ENCODE measurements at regions not wholly inside any gene's neighbourhood (a gene's known extent, or its start where the extent isn't known, plus 50 kb on each side); places are given as distances from the start of the nearest gene placed in this dataset.
A peak's percentile ranks its signal among the peaks of the same experiment; 100 is the strongest.
"Not testable (repeated sequence)": the region's sequence is repeated elsewhere in the genome, so short reads cannot be mapped to it uniquely, and the experiment has no call there.

GRCh38 chr2:187874786-187875185, 320.6 kb upstream of the TFPI start:
- DNase-seq: no peak

DNA sequence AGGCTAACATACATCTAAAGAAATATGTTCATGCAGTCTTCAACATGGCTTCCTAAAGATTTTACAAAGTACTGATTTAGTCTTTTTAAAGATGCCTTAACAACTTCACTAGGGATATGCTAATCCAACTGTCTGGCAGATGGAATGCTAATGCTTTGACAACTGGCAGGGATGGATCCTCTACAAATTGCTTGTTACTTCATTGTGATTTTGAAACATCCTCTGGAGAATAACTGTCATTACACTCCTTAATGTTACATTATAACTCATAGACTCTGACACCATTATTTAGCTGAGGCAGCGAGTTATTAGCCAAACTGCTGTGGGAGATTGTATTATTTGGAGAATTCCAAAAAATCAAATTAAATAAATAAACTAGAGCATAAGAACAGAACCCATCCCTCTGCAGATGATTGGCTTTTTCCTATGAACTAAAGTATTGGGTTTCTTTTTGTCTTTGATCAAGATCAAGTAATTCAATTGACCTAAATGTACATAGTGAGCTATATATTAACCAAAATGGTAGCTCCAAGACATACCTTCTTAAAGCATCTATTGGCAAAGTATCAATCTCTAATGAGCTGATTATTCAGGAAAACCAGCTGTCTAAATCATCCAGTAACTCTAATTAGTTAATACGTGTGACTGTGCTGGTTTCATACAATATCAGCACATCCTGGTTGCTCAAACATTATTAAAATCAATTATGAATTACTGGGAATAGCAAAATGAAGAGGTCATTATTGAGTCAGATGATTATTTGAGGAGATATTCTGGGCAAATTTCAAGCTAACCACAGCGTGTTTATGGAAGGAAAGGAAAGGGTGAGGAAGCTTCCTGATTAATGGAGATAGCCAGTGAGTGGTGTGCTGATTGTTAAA, 321.3 kb upstream of the TFPI start:
- no peak for DNase-seq

DNA sequence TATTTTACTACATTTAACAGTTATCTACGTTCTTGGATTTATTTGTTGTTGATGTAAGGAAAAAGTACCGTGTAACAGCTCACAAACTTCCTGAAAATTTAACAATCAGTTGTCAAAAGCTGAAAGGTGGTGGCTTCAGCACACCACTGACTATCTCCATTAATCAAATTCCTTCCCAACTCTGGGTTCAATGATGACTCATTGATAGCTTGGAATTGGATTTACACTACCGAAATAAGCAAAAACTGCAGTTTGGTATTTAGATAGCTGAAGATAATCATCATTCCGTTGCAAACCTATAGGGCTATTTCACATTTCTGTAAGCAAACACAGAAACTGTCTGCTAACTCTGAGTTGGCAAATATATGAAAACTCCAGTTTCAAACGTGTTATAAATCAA, 322.3 kb upstream of the TFPI start:
- DNase-seq: no peak

- no peak for DNase-seq
Observed at GRCh38 chr2:187877391-187877790, 323.2 kb upstream of the TFPI start.

DNA sequence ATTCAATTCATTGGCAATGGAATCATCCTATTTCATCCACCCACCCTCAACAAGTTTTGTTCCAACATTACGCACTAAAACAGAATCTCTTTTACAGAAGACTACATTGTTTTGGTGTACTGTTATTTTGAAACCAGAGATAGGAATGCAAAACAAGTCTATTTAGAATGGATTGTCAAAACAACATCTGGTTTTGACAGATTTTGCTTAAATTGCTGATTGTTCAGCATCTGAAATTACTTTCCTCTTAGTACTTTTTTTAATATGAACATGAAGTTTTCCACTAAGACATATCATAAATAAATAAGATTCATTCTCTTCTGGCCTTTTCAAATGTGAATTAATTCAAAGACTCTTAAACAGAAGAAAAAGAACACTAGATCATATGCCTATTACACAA, 323.9 kb upstream of the TFPI start:
- no peak for DNase-seq

DNA sequence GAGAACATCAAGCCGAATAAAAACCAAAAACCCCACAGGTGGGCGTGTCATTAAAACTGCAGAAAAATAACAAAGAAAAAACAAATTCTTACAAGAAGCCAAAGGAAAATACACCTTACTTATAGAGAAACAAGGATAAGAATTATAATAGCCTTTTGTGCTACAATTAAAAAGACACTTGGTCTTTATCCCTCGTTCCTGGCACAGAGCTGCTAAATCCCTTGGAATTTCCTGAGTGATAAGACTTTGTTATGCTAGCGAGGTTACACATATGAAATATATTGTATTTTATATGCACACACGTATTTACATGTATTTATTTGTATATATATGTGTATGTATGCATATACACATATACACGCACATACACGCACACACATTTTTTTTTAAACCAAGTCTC, 325.3 kb upstream of the TFPI start:
- DNase-seq: no peak

DNA sequence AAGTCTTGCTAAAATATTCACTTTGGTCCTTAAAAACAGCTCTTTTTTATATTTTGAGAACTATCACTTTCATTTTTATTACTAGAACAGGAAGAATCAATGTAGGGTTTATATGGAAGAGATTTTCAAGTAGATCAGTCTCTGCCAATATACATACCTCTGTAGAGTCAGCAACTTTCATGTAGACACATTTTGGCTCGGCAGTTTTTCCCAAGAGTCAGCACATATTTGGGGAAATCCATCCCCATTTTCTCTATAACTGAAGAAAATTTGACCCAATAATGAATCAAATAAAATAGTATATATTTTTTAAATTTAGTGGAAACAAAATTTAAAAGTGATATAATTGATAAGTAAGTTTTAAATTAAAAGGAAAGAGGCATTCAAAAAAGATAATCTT, 329.8 kb upstream of the TFPI start:
- DNase-seq: no peak

- peak; percentile 84 to 91 for DNase-seq
Observed at GRCh38 chr2:187890690-187891089, 336.5 kb upstream of the TFPI start.

DNA sequence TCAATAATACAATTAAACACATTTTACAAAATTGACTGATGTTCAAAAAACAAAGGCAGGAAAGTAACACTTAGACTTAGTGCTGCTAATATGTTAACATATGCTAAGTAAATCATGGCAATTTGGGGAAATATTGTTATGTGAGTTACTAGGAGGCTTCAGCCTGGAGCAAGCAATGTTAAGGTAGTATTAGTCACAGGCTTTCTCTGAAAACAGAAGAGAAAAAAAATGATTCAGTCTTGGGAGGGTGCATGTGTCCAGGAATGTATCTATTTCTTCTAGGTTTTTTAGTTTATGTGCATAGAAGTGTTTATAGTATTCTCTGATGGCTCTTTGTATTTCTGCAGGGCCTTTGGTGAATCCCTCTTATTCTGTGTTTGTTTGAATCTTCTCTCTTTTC, 345.8 kb upstream of the TFPI start:
- no peak for DNase-seq

- DNase-seq: no peak
Observed at GRCh38 chr2:187906021-187906420, 351.8 kb upstream of the TFPI start.

DNA sequence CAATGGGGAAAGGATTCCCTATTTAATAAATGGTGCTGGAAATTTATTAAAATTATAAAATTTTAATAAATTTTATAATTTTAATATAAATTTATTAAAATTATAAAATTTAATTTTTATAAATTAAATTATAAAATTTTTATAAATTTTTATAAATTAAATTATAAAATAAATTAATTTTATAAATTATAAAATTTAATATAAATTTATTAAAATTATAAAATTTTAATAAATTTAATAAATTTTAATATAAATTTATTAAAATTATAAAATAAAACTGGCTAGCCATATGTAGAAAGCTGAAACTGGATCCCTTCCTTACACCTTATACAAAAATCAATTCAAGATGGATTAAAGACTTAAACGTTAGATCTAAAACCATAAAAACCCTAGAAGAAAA, 356.7 kb upstream of the TFPI start:
- DNase-seq: not testable (repeated sequence)

DNA sequence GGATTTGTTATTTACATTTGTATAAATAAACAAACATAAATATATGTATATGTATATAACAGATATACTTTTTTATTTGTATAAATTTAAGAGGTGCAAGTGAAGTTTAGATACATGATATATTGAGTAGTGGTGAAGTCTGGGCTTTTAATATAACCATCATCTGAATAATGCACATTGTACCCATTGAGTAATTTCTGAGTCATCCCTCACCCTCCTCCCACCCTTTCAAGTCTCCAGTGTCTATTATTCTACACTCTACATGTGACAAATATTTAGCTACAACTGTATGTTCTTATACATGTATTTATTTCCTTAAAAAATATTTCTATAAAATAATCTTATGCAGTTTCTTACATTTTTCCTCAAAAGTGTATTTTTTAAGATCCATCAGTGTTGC, 358.7 kb upstream of the TFPI start:
- no peak for DNase-seq

- no peak for DNase-seq
Observed at GRCh38 chr2:187915810-187916209, 361.6 kb upstream of the TFPI start.

DNA sequence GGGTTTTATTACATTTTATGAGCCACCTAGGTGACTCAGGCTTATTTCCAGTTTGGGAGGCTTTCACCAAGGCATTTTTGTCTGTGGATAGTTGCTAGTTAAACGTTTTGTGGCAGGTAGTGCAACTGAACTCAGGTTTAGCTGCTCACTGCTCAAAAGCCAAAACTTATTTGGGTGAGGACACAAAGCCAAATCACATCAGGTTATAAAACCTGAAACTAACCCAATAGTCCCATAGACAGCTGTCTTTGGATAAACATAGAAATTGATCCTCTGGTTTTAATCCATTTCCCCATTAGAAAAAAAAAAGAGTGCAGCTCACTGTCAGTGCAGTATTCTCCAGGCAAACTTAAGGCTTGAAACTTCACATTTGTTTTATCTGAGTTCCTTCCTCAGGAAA, 362.6 kb upstream of the TFPI start:
- no peak for DNase-seq

DNA sequence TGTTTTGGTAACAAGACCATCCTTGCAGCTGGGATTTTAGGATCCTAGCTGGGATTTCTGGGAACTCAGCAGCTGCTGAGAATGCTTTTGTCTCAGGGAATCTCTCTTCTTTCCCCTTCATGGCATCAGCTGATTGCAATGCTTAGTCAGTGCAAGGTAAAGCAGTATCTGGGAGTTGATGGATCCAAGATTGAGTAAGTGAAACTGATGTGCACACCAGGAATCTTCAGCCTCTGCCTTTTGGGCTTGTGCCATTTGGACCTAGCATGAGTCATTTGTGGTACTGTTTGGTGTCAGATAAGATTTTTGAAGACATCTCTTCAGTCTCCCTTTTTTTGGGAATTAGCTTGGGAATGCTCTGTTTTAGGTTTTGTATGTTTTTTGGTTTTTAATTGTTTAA, 363.3 kb upstream of the TFPI start:
- no peak for DNase-seq

DNA sequence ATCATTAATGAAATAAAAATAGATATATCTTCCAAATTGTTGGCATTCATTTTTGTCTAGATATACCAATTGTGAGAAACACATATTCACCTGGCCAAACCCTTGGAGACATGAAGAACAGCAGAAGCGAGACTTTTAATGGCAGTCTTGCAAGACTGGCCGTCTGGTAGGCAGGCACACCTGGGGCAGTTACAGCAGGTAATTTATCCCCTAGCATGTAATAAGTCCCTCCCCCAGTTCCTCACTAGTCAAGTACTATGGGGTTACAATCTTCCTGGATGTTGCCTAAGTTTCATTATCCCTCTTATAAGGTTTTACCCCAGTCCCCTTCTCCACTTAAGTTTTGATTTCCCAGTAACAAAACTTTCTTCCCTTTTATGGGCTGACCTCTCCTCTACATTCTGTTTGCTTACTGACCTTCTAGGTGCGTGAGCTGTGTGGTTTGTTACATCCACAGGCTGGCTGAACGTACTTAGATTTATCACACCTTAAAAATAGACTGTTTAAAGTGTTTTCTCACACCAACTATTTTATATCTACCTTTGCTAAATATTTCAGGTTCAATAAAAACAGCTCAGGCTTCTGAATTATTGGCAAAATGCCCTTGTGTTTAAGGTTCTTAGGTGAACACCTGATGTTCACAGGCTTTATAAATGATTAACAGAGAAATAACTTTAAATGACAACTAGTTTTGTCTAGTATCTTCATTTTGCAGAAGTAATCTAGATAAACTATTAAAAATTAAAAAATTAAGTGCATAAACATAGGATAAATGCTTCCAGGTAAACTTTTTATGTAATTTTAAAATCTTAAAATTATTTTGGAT, 365.0 kb upstream of the TFPI start:
- no peak for DNase-seq

DNA sequence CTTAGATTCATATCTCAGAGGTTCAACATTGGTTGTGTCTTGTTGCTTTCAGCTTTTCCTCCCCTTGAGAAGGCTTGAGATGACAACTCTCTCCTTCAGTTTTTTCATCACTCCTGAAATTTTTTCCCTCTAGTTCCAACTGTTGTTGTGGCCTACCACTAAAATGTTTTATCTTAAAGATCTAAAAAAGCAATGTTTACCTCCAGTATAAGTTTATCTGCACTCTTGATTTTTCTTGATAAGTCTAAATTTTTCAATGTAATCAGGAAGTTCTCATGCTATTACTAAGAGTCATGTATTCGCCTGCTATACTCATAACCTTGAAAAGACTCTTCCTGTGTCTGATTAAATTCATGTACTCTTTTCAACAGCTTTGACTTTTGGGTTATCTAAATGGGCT, 366.3 kb upstream of the TFPI start:
- DNase-seq: no peak

- DNase-seq: no peak
Observed at GRCh38 chr2:187922846-187923245, 368.6 kb upstream of the TFPI start.

DNA sequence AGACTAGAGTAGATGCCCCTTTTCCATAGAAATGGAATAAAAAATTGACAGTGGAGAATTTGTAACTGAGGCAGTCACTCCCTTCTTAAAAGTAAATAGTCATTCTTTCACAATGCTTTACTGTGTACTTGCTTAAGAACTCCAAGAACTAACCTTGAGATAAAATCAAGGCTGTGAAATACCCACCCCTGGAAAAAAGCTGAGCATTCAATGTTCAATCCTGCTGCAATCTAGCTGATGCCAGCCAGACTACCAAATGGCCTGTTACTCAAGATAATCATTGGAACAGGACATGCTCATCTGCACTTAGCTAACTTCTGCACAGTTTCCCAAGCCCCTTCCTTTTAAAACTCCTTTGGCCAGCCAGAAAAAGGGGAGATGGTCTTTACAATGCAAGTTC, 367.4 kb upstream of the GULP1 start:
- DNase-seq: no peak

GRCh38 chr2:187934236-187934635, 357.4 kb upstream of the GULP1 start:
- no peak for DNase-seq

- no peak for DNase-seq
Observed at GRCh38 chr2:187934692-187935091, 357.0 kb upstream of the GULP1 start.

- no peak for DNase-seq
Observed at GRCh38 chr2:187935126-187935525, 356.5 kb upstream of the GULP1 start.

DNA sequence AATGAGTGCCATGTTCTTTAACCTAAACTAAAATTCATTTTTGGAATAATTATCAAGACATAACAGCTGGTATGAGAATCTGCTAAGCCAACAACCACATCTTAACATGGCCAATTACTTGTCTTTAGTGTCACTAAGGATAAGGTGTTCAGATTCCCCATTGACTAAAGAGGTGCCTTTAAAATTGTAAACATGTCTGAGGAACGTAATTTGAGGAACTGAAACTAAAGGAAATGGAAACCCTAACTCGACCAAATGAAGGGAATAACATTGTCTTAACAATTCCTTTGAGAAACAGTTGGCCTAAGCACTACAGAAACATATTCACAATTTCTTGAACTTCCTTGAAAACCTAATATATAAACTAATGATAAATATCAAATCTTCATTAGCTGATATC, 355.4 kb upstream of the GULP1 start:
- no peak for DNase-seq

- DNase-seq: no peak
Observed at GRCh38 chr2:187939180-187939579, 352.5 kb upstream of the GULP1 start.
